ENCODE measurements at regions not wholly inside any gene's neighbourhood (a gene's known extent, or its start where the extent isn't known, plus 50 kb on each side); places are given as distances from the start of the nearest gene placed in this dataset.
"Not testable (repeated sequence)": the region's sequence is repeated elsewhere in the genome, so short reads cannot be mapped to it uniquely, and the experiment has no call there.

GRCh38 chr20:23139984-23140383 is 53.9 kb upstream of the CD93 start:
- not testable (repeated sequence) for DNase-seq

- no peak for DNase-seq
These were observed 53.4 kb upstream of the CD93 start for GRCh38 chr20:23139524-23139923.

GRCh38 chr20:23138682-23139081 is 52.6 kb upstream of the CD93 start:
- DNase-seq: no peak

GRCh38 chr20:23138226-23138625 is 52.1 kb upstream of the CD93 start:
- no peak for DNase-seq

GRCh38 chr20:23136893-23137745 is 51.0 kb upstream of the CD93 start:
- DNase-seq: no peak

- DNase-seq: no peak
These were observed 49.6 kb upstream of the CD93 start for GRCh38 chr20:23135449-23136420.

All from hypothalamus (tissue), 51 donors.